Left forelimb (tissue), 1 donor: ENCODE measurements at regions not wholly inside any gene's neighbourhood (a gene's known extent, or its start where the extent isn't known, plus 50 kb on each side); places are given as distances from the start of the nearest gene placed in this dataset.
"Not testable (repeated sequence)": the region's sequence is repeated elsewhere in the genome, so short reads cannot be mapped to it uniquely, and the experiment has no call there.

Experiments used
- DNase-seq: peaks from one replicate; pipeline ENCODE4 v3.0.0-alpha.2; 2018; ENCODE audit warnings: low spot score

GRCh38 chr3:20478436-20478835 is 292.4 kb upstream of the SGO1 start:
- DNase-seq = no peak

GRCh38 chr3:20464237-20464636 is 278.2 kb upstream of the SGO1 start:
- DNase-seq = not testable (repeated sequence)

- no peak for DNase-seq
Observed at GRCh38 chr3:20462723-20463122, 276.7 kb upstream of the SGO1 start.

GRCh38 chr3:20462226-20462625 is 276.2 kb upstream of the SGO1 start:
- DNase-seq = no peak

GRCh38 chr3:20458994-20459716 is 273.1 kb upstream of the SGO1 start:
- no peak for DNase-seq

- no peak for DNase-seq
Observed at GRCh38 chr3:20456511-20456910, 270.5 kb upstream of the SGO1 start.

- DNase-seq = no peak
Observed at GRCh38 chr3:20451170-20451569, 265.2 kb upstream of the SGO1 start.

- DNase-seq = no peak
Observed at GRCh38 chr3:20450611-20451010, 264.6 kb upstream of the SGO1 start.

- DNase-seq = no peak
Observed at GRCh38 chr3:20442846-20443245, 256.8 kb upstream of the SGO1 start.

GRCh38 chr3:20427268-20427667 is 241.3 kb upstream of the SGO1 start:
- not testable (repeated sequence) for DNase-seq

GRCh38 chr3:20425138-20425537 is 239.1 kb upstream of the SGO1 start:
- DNase-seq = no peak

GRCh38 chr3:20424086-20424485 is 238.1 kb upstream of the SGO1 start:
- DNase-seq = no peak

- no peak for DNase-seq
Observed at GRCh38 chr3:20422391-20422790, 236.4 kb upstream of the SGO1 start.

- no peak for DNase-seq
Observed at GRCh38 chr3:20417388-20418108, 231.5 kb upstream of the SGO1 start.

GRCh38 chr3:20406611-20407011 is 220.6 kb upstream of the SGO1 start:
- DNase-seq = no peak

GRCh38 chr3:20405744-20406143 is 219.7 kb upstream of the SGO1 start:
- no peak for DNase-seq

- no peak for DNase-seq
Observed at GRCh38 chr3:20405231-20405630, 219.2 kb upstream of the SGO1 start.

- DNase-seq = no peak
Observed at GRCh38 chr3:20404741-20405100, 218.7 kb upstream of the SGO1 start.

- DNase-seq = no peak
Observed at GRCh38 chr3:20403986-20404740, 218.2 kb upstream of the SGO1 start.

GRCh38 chr3:20401253-20401652 is 215.2 kb upstream of the SGO1 start:
- no peak for DNase-seq

GRCh38 chr3:20400686-20401085 is 214.7 kb upstream of the SGO1 start:
- DNase-seq = no peak

GRCh38 chr3:20400281-20400680 is 214.3 kb upstream of the SGO1 start:
- DNase-seq = no peak

GRCh38 chr3:20396335-20396734 is 210.3 kb upstream of the SGO1 start:
- DNase-seq = no peak
